Uterus (tissue), 3 donors: ENCODE measurements at regions not wholly inside any gene's neighbourhood (a gene's known extent, or its start where the extent isn't known, plus 50 kb on each side); places are given as distances from the start of the nearest gene placed in this dataset.

Source experiments
- DNase-seq, 2 donors: peaks; one replicate each; pipeline ENCODE4 v3.0.0-alpha.2; 2019 to 2020
- H3K27ac ChIP-seq, 2 donors: fragments of 200-600 bp; sonication (generic); 1 replicate in 1 of 2; 2 replicates in 1 of 2; pipeline ENCODE4 v1.5.1; 2016 to 2018
- H3K27me3 ChIP-seq, 2 donors: fragments of 200-600 bp; sonication (generic); one replicate each; pipeline ENCODE4 v1.5.1; 2018 to 2019; ENCODE audit warnings: control low read depth in 1 of 2
- H3K36me3 ChIP-seq, 2 donors: fragments of 200-600 bp; sonication (generic); one replicate each; pipeline ENCODE4 v1.5.1; 2019; ENCODE audit warnings: control low read depth in 1 of 2
- H3K4me1 ChIP-seq, 2 donors: fragments of 200-600 bp; sonication (generic); one replicate each; pipeline ENCODE4 v1.5.1; 2018 to 2019; ENCODE audit warnings: control low read depth in 1 of 2
- H3K4me3 ChIP-seq, 2 donors: fragments of 200-600 bp; sonication (generic); 1 replicate in 1 of 2; 2 replicates in 1 of 2; pipeline ENCODE4 v1.5.1; 2018 to 2019; ENCODE audit warnings: mild to moderate bottlenecking in 1 of 2
- H3K9me3 ChIP-seq, 2 donors: fragments of 200-600 bp; sonication (generic); one replicate each; pipeline ENCODE4 v1.5.1; 2019; ENCODE audit warnings: control low read depth in 1 of 2
- POLR2A ChIP-seq, 2 donors: fragments of 450-650 bp; IDR thresholded peaks; one replicate each; pipeline ENCODE4 v1.6.1; 2016; ENCODE audit warnings: antibody characterized with exemption in 2 of 2, mild to moderate bottlenecking in 1 of 2, moderate library complexity in 1 of 2
- intact Hi-C: fragments of 100-400 bp; cut with DNase I; formaldehyde crosslinking; loops from one replicate; pipeline ENCODE4 v1.15.1; 2023; ENCODE audit warnings: low total_unique reads
- TF ChIP-seq, protein P1 (sequence below), 4 experiments: fragments of 200-600 bp in 2 of 4; fragments of 450-650 bp in 2 of 4; sonication (generic) in 2 of 4; IDR thresholded peaks; one replicate each; pipeline ENCODE4 v1.5.1; 2016 to 2019; ENCODE audit warnings: antibody characterized with exemption in 4 of 4, mild to moderate bottlenecking in 2 of 4, moderate library complexity in 1 of 4
- donor health status: DM: yes; HTN: yes; CAD: no.

DNA sequence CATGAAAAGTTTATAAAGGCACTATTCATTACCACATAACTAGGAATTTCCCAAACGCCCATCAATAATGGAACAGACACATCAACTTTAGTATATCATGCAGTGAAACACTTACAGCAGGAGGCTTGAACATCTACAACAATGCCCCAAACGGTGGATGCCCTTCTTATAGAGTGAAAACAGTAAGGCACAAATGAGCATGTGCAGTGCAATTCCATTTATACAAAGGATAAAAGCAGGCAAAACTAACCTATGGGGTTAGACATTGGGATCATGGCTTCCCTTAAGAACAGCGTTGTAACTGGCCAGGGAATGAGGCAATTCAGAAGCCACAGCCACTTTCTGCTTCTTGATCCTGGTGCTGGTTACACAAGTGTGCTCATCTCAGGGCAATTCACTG is 1363.0 kb downstream of the TBC1D22A start:
- no peak for DNase-seq

DNA sequence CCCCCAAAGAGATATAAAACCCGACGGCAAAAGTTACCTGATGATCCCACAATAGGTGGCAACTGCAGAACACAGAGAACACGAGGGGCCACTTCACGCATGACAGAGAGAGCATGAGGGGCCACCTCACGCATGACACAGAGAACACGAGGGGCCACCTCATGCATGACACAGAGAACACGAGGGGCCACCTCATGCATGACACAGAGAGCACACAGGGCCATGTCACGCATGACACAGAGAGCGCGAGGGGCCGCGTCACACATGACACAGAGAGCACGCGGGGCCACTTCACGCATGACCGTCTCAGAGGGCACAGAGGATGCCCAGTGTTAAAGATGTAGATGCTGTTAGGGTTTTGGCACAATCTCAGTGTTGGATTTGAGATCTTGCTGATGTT is 1359.5 kb downstream of the TBC1D22A start:
- no peak overlapping the region for H3K4me3 ChIP-seq
- no peaks in the 10 kb centered on the region for H3K4me1 ChIP-seq
- no peaks in the 10 kb centered on the region for H3K36me3 ChIP-seq
- no peak overlapping the region for H3K27ac ChIP-seq
- intact Hi-C loops = no loop called here
- H3K27me3 ChIP-seq = no peaks in the 10 kb centered on the region
- no peak for DNase-seq
- TF ChIP-seq, protein P1, sequence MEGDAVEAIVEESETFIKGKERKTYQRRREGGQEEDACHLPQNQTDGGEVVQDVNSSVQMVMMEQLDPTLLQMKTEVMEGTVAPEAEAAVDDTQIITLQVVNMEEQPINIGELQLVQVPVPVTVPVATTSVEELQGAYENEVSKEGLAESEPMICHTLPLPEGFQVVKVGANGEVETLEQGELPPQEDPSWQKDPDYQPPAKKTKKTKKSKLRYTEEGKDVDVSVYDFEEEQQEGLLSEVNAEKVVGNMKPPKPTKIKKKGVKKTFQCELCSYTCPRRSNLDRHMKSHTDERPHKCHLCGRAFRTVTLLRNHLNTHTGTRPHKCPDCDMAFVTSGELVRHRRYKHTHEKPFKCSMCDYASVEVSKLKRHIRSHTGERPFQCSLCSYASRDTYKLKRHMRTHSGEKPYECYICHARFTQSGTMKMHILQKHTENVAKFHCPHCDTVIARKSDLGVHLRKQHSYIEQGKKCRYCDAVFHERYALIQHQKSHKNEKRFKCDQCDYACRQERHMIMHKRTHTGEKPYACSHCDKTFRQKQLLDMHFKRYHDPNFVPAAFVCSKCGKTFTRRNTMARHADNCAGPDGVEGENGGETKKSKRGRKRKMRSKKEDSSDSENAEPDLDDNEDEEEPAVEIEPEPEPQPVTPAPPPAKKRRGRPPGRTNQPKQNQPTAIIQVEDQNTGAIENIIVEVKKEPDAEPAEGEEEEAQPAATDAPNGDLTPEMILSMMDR (IDR thresholded peaks at IDR 0.05) = no peak
- no peak for TF ChIP-seq POLR2A (IDR thresholded peaks at IDR 0.05)
- H3K9me3 ChIP-seq = no peaks in the 10 kb centered on the region

More for the DNA sequence above, 1363.0 kb downstream of the TBC1D22A start:
- H3K27ac ChIP-seq = no peak overlapping the region
- intact Hi-C loops = no loop called here
- H3K27me3 ChIP-seq = no peaks in the 10 kb centered on the region
- no peaks in the 10 kb centered on the region for H3K4me1 ChIP-seq
- TF ChIP-seq, protein P1 (IDR thresholded peaks at IDR 0.05) = no peak
- no peak for TF ChIP-seq POLR2A (IDR thresholded peaks at IDR 0.05)
- no peaks in the 10 kb centered on the region for H3K9me3 ChIP-seq
- H3K4me3 ChIP-seq = no peak overlapping the region
- no peaks in the 10 kb centered on the region for H3K36me3 ChIP-seq

DNA sequence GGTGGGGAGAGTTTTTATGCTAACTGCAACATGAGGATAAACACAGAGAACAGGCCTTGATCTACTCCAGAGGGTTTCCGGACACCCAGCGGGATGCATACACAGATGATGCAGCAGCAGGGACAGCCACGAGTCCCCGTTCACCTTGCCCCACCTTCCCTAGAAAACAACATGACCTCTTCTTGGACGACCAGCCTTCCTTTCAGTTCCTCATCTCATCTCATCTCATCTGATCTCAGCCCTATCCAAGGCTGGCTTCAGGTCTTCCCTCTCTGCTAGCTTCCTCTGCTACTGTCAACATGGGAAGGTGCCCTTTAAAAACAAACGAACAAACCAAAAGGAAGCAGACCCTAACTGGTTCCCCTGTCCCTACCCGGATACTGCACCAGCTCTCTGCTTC is 1356.2 kb downstream of the TBC1D22A start:
- Histone ChIP-seq H3K9me3 (no peaks in the 10 kb centered on the region), H3K4me1 (no peaks in the 10 kb centered on the region), H3K27ac (no peak overlapping the region), H3K27me3 (no peaks in the 10 kb centered on the region), H3K36me3 (no peaks in the 10 kb centered on the region), H3K4me3 (no peak overlapping the region)
- TF ChIP-seq, protein P1 (IDR thresholded peaks at IDR 0.05) = no peak
- TF ChIP-seq POLR2A (IDR thresholded peaks at IDR 0.05) = no peak
- DNase-seq = no peak
- intact Hi-C loops = no loop called here

DNA sequence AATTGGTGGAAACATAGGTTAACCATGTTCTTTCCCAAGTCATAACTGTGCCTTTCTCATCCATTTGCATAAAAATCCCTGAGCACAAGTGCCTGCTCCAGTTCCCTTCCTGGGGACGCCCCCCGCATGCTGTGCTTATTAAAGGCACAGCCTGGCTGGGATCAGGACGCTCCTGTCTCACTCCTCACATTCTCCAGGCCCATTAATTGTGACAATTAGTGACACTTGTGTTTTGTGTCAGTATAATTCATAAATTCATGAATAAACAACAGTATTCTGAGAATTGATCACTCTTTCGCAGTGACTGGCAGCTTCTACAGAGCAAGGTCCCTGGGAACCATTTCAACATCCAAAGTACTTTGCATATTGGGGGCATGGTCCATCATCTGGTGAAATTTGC is 1354.4 kb downstream of the TBC1D22A start:
- no peak overlapping the region for H3K4me3 ChIP-seq
- no peaks in the 10 kb centered on the region for H3K36me3 ChIP-seq
- intact Hi-C loops = no loop called here
- no peaks in the 10 kb centered on the region for H3K4me1 ChIP-seq
- H3K27ac ChIP-seq = no peak overlapping the region
- TF ChIP-seq, protein P1 (IDR thresholded peaks at IDR 0.05) = no peak
- H3K27me3 ChIP-seq = no peaks in the 10 kb centered on the region
- H3K9me3 ChIP-seq = no peaks in the 10 kb centered on the region
- no peak for DNase-seq

DNA sequence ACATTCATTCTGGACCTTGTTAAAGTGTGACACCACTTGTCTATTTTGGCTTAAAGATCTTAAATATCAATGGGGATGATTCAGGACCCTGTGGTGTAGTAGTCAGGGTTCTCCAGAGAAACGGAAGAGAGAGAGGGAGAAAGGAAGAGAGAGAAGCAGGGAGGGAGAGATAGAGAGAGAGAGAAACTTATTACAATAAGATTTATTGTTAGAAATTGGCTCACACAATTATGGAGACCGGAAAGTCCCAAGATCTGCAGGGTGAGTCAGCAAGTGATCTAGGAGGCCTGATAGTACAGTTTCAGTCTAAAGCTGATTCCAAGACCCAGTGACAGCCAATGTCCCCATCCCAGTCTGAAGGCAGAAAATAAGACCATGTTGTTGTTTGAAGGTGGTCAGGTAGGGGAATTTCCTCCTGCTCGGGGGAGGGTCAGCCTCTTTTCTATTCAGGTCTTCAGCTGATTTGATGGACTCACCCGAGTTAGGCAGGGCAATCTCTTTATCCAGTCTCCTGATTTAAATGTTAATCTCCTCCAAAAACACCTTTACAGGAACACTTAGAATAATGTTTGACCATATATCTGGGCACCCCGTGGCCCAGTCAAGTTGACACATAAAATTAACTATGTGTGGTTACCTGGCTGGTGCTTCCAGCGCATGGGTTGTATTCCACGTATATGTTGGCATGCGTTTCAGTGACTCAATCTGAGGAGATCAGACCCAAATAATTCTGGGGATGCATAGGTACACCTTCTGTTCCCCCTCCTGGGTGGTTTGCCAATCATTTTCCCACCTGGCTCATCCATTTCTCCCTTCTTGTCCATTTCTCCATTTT is 1350.5 kb downstream of the TBC1D22A start:
- Histone ChIP-seq H3K36me3 (no peaks in the 10 kb centered on the region), H3K4me3 (no peak overlapping the region), H3K9me3 (peaks cover 0 to 2% of the 10 kb centered on the region in 2 donors), H3K4me1 (no peaks in the 10 kb centered on the region), H3K27me3 (no peaks in the 10 kb centered on the region), H3K27ac (no peak overlapping the region)
- no peak for DNase-seq
- TF ChIP-seq, protein P1 (IDR thresholded peaks at IDR 0.05) = no peak
- TF ChIP-seq POLR2A (IDR thresholded peaks at IDR 0.05) = no peak
- intact Hi-C loops = no loop called here
